Suprapubic skin (tissue), 4 donors: ENCODE measurements at regions not wholly inside any gene's neighbourhood (a gene's known extent, or its start where the extent isn't known, plus 50 kb on each side); places are given as distances from the start of the nearest gene placed in this dataset.

Experiments
- DNase-seq, 2 donors: peaks; one replicate each; pipeline ENCODE4 v3.0.0-alpha.2; 2019; ENCODE audit warnings: low spot score in 2 of 2
- H3K27ac ChIP-seq: fragments of 200-600 bp; sonication (generic); one replicate; pipeline ENCODE4 v1.5.1; 2019
- H3K27me3 ChIP-seq: fragments of 200-600 bp; sonication (generic); one replicate; pipeline ENCODE4 v1.5.1; 2019
- H3K36me3 ChIP-seq: fragments of 200-600 bp; sonication (generic); one replicate; pipeline ENCODE4 v1.5.1; 2019
- H3K4me1 ChIP-seq: fragments of 200-600 bp; sonication (generic); one replicate; pipeline ENCODE4 v1.5.1; 2019
- H3K4me3 ChIP-seq: fragments of 200-600 bp; sonication (generic); one replicate; pipeline ENCODE4 v1.5.1; 2019; ENCODE audit warnings: mild to moderate bottlenecking
- H3K9me3 ChIP-seq: fragments of 200-600 bp; sonication (generic); one replicate; pipeline ENCODE4 v1.5.1; 2019
- CTCF ChIP-seq, 2 donors: fragments of 200-600 bp in 1 of 2; fragments of 450-650 bp in 1 of 2; sonication (generic) in 1 of 2; IDR thresholded peaks; one replicate each; pipeline ENCODE4 v1.5.1; 2016 to 2019; ENCODE audit warnings: antibody characterized with exemption in 2 of 2, mild to moderate bottlenecking in 1 of 2, moderate library complexity in 1 of 2
- EP300 ChIP-seq: sonication (generic); formaldehyde crosslinking; IDR thresholded peaks from one replicate; pipeline ENCODE4 v1.6.1; 2017; ENCODE audit warnings: antibody characterized with exemption
- POLR2A ChIP-seq, 2 donors: fragments of 450-650 bp; IDR thresholded peaks; one replicate each; pipeline ENCODE4 v1.6.1; 2017; ENCODE audit warnings: antibody characterized with exemption in 2 of 2, mild to moderate bottlenecking in 2 of 2, moderate library complexity in 2 of 2
- POLR2AphosphoS5 ChIP-seq, 3 donors: sonication (generic); formaldehyde crosslinking; IDR thresholded peaks; one replicate each; pipeline ENCODE4 v1.6.1; 2017; ENCODE audit warnings: antibody characterized with exemption in 3 of 3
- WGBS: methylation state at CpG from one replicate; pipeline ENCODE4 v1.1.5; 2018; 5-methylcytosine and 5-hydroxymethylcytosine counted together

- 50% methylated on average over 1 of the region's 6 CpGs for WGBS
- TF ChIP-seq POLR2A (IDR thresholded peaks at IDR 0.05) (no peak), EP300 (no peak), CTCF (IDR thresholded peaks at IDR 0.05) (no peak), POLR2AphosphoS5 (IDR thresholded peaks at IDR 0.05) (no peak)
- H3K27me3 ChIP-seq: peaks cover 7% of the 10 kb centered on the region
- H3K9me3 ChIP-seq: no peaks in the 10 kb centered on the region
- no peaks in the 10 kb centered on the region for H3K4me1 ChIP-seq
- H3K36me3 ChIP-seq: no peaks in the 10 kb centered on the region
- no peak overlapping the region for H3K27ac ChIP-seq
- no peak overlapping the region for H3K4me3 ChIP-seq
- peak; percentile 49 to 65 for DNase-seq
These were observed 209.2 kb upstream of the TNRC6C start for GRCh38 chr17:77749321-77749751.

- TF ChIP-seq CTCF (IDR thresholded peaks at IDR 0.05): no peak
- no peak for TF ChIP-seq EP300
- no peak for TF ChIP-seq POLR2AphosphoS5 (IDR thresholded peaks at IDR 0.05)
- TF ChIP-seq POLR2A (IDR thresholded peaks at IDR 0.05): no peak
- H3K9me3 ChIP-seq: no peaks in the 10 kb centered on the region
- H3K27me3 ChIP-seq: peaks cover 8% of the 10 kb centered on the region
- H3K4me3 ChIP-seq: no peak overlapping the region
- DNase-seq: peak in 1 of 2 donors; percentile 32
- WGBS: 86% methylated on average over 7 of the region's 7 CpGs
- H3K36me3 ChIP-seq: no peaks in the 10 kb centered on the region
- H3K27ac ChIP-seq: no peak overlapping the region
- no peaks in the 10 kb centered on the region for H3K4me1 ChIP-seq
These were observed 208.5 kb upstream of the TNRC6C start for GRCh38 chr17:77749989-77750388.

GRCh38 chr17:77750427-77751043 is 208.0 kb upstream of the TNRC6C start:
- WGBS: 92% methylated on average over 5 of the region's 5 CpGs
- Histone ChIP-seq H3K4me3 (no peak overlapping the region), H3K9me3 (no peaks in the 10 kb centered on the region), H3K36me3 (no peaks in the 10 kb centered on the region), H3K27ac (no peak overlapping the region), H3K27me3 (peaks cover 8% of the 10 kb centered on the region), H3K4me1 (no peaks in the 10 kb centered on the region)
- peak; percentile 27 to 32 for DNase-seq
- TF ChIP-seq EP300 (no peak), CTCF (IDR thresholded peaks at IDR 0.05) (no peak), POLR2A (IDR thresholded peaks at IDR 0.05) (no peak), POLR2AphosphoS5 (IDR thresholded peaks at IDR 0.05) (no peak)

GRCh38 chr17:77753246-77753645 is 205.3 kb upstream of the TNRC6C start:
- DNase-seq: peak in 1 of 2 donors; percentile 21
- Histone ChIP-seq H3K27ac (no peak overlapping the region), H3K36me3 (no peaks in the 10 kb centered on the region), H3K27me3 (peaks cover 17% of the 10 kb centered on the region), H3K4me3 (no peak overlapping the region), H3K9me3 (no peaks in the 10 kb centered on the region), H3K4me1 (no peaks in the 10 kb centered on the region)
- TF ChIP-seq POLR2AphosphoS5 (IDR thresholded peaks at IDR 0.05) (no peak), POLR2A (IDR thresholded peaks at IDR 0.05) (no peak), CTCF (IDR thresholded peaks at IDR 0.05) (no peak), EP300 (no peak)
- 89% methylated on average over 8 of the region's 8 CpGs for whole genome bisulfite sequencing

GRCh38 chr17:77753691-77754245 is 204.7 kb upstream of the TNRC6C start:
- Histone ChIP-seq H3K36me3 (no peaks in the 10 kb centered on the region), H3K4me3 (no peak overlapping the region), H3K9me3 (no peaks in the 10 kb centered on the region), H3K27me3 (peaks cover 17% of the 10 kb centered on the region), H3K27ac (no peak overlapping the region), H3K4me1 (no peaks in the 10 kb centered on the region)
- DNase-seq: peak in 1 of 2 donors; percentile 28
- 89% methylated on average over 12 of the region's 12 CpGs for WGBS
- TF ChIP-seq POLR2A (IDR thresholded peaks at IDR 0.05) (no peak), EP300 (no peak), POLR2AphosphoS5 (IDR thresholded peaks at IDR 0.05) (no peak), CTCF (IDR thresholded peaks at IDR 0.05) (no peak)
